ENCODE measurements at regions not wholly inside any gene's neighbourhood (a gene's known extent, or its start where the extent isn't known, plus 50 kb on each side); places are given as distances from the start of the nearest gene placed in this dataset.

GRCh38 chr4:127344071-127344470 is 288.7 kb upstream of the INTU start:
- TF ChIP-seq FOXM1 (IDR thresholded peaks at IDR 0.05; ENCODE audit: low read depth, low read length) (no peak), POLR2AphosphoS5 (IDR thresholded peaks at IDR 0.05; ENCODE audit: low read length) (no peak), CTCF (IDR thresholded peaks at IDR 0.05 in 2 of 3, conservative IDR thresholded peaks at IDR 0.05 in 1 of 3; ENCODE audit: control insufficient read depth in 2 of 3, extremely low read depth in 1 of 3, insufficient read depth in 1 of 3, low read depth in 3 of 3, low read length in 3 of 3) (no peak), POLR2AphosphoS2 (IDR thresholded peaks at IDR 0.05; ENCODE audit: low read depth, low read length) (no peak), SREBF2 (IDR thresholded peaks at IDR 0.05; ENCODE audit: low read length) (no peak), YY1 (IDR thresholded peaks at IDR 0.05; ENCODE audit: low read depth, low read length) (no peak), POLR2A (IDR thresholded peaks at IDR 0.05; ENCODE audit: low read depth, low read length) (no peak), ELK1 (IDR thresholded peaks at IDR 0.05; ENCODE audit: low read depth, low read length) (no peak), PBX3 (IDR thresholded peaks at IDR 0.05; ENCODE audit: insufficient replicate concordance, low read depth, low read length) (no peak), BRCA1 (IDR thresholded peaks at IDR 0.05; ENCODE audit: low read depth, low read length) (no peak), IKZF1 (conservative IDR thresholded peaks at IDR 0.05) (no peak), RAD51 (IDR thresholded peaks at IDR 0.05) (no peak)
